ENCODE measurements at regions not wholly inside any gene's neighbourhood (a gene's known extent, or its start where the extent isn't known, plus 50 kb on each side); places are given as distances from the start of the nearest gene placed in this dataset.
"Not testable (repeated sequence)": the region's sequence is repeated elsewhere in the genome, so short reads cannot be mapped to it uniquely, and the experiment has no call there.

GRCh38 chr18:70525322-70525721, 236.5 kb downstream of the SOCS6 start:
- TF ChIP-seq CTCF, POLR2AphosphoS5, POLR2A, EP300 (IDR thresholded peaks at IDR 0.05): not testable (repeated sequence)
